Suppressor macrophage treated with lipopolysaccharide for 1 hour (primary cell): ENCODE measurements at regions not wholly inside any gene's neighbourhood (a gene's known extent, or its start where the extent isn't known, plus 50 kb on each side); places are given as distances from the start of the nearest gene placed in this dataset.
A peak's percentile ranks its signal among the peaks of the same experiment; 100 is the strongest.
"Not testable (repeated sequence)": the region's sequence is repeated elsewhere in the genome, so short reads cannot be mapped to it uniquely, and the experiment has no call there.

ENCODE experiments used
- DNase-seq, 3 donors: peaks; one replicate each; pipeline ENCODE4 v3.0.0-alpha.2; 2020 to 2022

- no peak for DNase-seq
These were observed 744.9 kb downstream of the TAF11L14 start for GRCh38 chr5:18379189-18379588.

GRCh38 chr5:18380729-18381362, 746.6 kb downstream of the TAF11L14 start:
- DNase-seq, result peak in 2 of 3 donors; percentile 0 to 35

GRCh38 chr5:18393565-18394442, 759.5 kb downstream of the TAF11L14 start:
- DNase-seq, result peak; percentile 64 to 69 (median 69)

- DNase-seq, result no peak
These were observed 760.2 kb downstream of the TAF11L14 start for GRCh38 chr5:18394443-18394804.

- no peak for DNase-seq
These were observed 761.2 kb downstream of the TAF11L14 start for GRCh38 chr5:18395126-18396110.

GRCh38 chr5:18397371-18397770, 763.1 kb downstream of the TAF11L14 start:
- no peak for DNase-seq

- DNase-seq, result no peak
These were observed 763.6 kb downstream of the TAF11L14 start for GRCh38 chr5:18397891-18398290.

GRCh38 chr5:18399461-18400327, 765.4 kb downstream of the TAF11L14 start:
- DNase-seq, result not testable (repeated sequence)

GRCh38 chr5:18403141-18403540, 768.9 kb downstream of the TAF11L14 start:
- no peak for DNase-seq

- DNase-seq, result no peak
These were observed 769.7 kb downstream of the TAF11L14 start for GRCh38 chr5:18403941-18404438.

GRCh38 chr5:18420711-18421110, 786.5 kb downstream of the TAF11L14 start:
- DNase-seq, result no peak

GRCh38 chr5:18433336-18433735, 799.1 kb downstream of the TAF11L14 start:
- DNase-seq, result no peak

- no peak for DNase-seq
These were observed 803.9 kb downstream of the TAF11L14 start for GRCh38 chr5:18438126-18438525.

- no peak for DNase-seq
These were observed 821.3 kb downstream of the TAF11L14 start for GRCh38 chr5:18455521-18455920.

GRCh38 chr5:18457255-18457654, 823.0 kb downstream of the TAF11L14 start:
- no peak for DNase-seq

- DNase-seq, result no peak
These were observed 827.5 kb downstream of the TAF11L14 start for GRCh38 chr5:18461766-18462165.

- peak; percentile 70 to 81 (median 71) for DNase-seq
These were observed 831.8 kb downstream of the TAF11L14 start for GRCh38 chr5:18465833-18466681.

GRCh38 chr5:18466731-18467130, 832.5 kb downstream of the TAF11L14 start:
- DNase-seq, result no peak

- not testable (repeated sequence) for DNase-seq
These were observed 837.5 kb downstream of the TAF11L14 start for GRCh38 chr5:18471791-18472190.

GRCh38 chr5:18483451-18483850, 849.2 kb downstream of the TAF11L14 start:
- no peak for DNase-seq
